LNCaP clone FGC (cell line): ENCODE measurements at regions not wholly inside any gene's neighbourhood (a gene's known extent, or its start where the extent isn't known, plus 50 kb on each side); places are given as distances from the start of the nearest gene placed in this dataset.

Experiments used
- DNase-seq: peaks from one replicate; pipeline ENCODE4 v3.0.0-alpha.2; 2011; ENCODE audit warnings: low read depth
- H3K4me3 ChIP-seq: 2 replicates; pipeline ENCODE4 v1.5.1; 2011; ENCODE audit warnings: mild to moderate bottlenecking, low read depth, low read length, control low read depth
- TF ChIP-seq, protein P1 (sequence below): IDR thresholded peaks from 2 replicates; pipeline ENCODE4 v1.5.1; 2012; ENCODE audit warnings: mild to moderate bottlenecking; ENCODE audit not compliant: control insufficient read depth, insufficient read depth; ENCODE audit errors: extremely low read depth

DNA sequence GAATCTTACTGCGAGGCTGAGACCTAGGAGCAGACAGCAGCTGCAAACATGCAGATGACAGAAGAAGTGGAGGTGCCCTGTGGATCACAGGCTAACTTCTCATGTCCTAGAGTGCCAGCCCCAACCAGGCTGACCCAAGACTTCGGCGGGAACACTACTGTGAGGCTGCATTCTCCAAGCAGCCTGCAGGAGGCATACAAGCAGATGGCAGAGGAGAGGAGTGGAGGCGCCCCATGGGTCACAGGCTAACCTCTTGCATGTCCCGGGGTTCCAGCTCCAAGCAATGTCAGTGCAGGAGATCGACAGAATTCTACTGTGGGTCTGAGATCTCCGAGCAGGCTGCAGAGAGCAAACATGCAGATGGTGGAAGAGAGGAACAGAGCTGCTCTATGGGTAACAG lies 98.1 kb upstream of the ZNF678 start:
- H3K4me3 ChIP-seq = no peak overlapping the region
- DNase-seq = no peak
- TF ChIP-seq, protein P1, sequence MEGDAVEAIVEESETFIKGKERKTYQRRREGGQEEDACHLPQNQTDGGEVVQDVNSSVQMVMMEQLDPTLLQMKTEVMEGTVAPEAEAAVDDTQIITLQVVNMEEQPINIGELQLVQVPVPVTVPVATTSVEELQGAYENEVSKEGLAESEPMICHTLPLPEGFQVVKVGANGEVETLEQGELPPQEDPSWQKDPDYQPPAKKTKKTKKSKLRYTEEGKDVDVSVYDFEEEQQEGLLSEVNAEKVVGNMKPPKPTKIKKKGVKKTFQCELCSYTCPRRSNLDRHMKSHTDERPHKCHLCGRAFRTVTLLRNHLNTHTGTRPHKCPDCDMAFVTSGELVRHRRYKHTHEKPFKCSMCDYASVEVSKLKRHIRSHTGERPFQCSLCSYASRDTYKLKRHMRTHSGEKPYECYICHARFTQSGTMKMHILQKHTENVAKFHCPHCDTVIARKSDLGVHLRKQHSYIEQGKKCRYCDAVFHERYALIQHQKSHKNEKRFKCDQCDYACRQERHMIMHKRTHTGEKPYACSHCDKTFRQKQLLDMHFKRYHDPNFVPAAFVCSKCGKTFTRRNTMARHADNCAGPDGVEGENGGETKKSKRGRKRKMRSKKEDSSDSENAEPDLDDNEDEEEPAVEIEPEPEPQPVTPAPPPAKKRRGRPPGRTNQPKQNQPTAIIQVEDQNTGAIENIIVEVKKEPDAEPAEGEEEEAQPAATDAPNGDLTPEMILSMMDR = no peak

GRCh38 chr1:227459977-227460376 lies 103.4 kb upstream of the ZNF678 start:
- no peak for DNase-seq
- no peak overlapping the region for H3K4me3 ChIP-seq
- TF ChIP-seq, protein P1 = no peak

GRCh38 chr1:227459326-227459841 lies 104.0 kb upstream of the ZNF678 start:
- TF ChIP-seq, protein P1 = no peak
- H3K4me3 ChIP-seq = no peak overlapping the region
- no peak for DNase-seq

GRCh38 chr1:227454686-227455085 lies 108.7 kb upstream of the ZNF678 start:
- H3K4me3 ChIP-seq = no peak overlapping the region
- TF ChIP-seq, protein P1 = no peak
- DNase-seq = no peak

DNA sequence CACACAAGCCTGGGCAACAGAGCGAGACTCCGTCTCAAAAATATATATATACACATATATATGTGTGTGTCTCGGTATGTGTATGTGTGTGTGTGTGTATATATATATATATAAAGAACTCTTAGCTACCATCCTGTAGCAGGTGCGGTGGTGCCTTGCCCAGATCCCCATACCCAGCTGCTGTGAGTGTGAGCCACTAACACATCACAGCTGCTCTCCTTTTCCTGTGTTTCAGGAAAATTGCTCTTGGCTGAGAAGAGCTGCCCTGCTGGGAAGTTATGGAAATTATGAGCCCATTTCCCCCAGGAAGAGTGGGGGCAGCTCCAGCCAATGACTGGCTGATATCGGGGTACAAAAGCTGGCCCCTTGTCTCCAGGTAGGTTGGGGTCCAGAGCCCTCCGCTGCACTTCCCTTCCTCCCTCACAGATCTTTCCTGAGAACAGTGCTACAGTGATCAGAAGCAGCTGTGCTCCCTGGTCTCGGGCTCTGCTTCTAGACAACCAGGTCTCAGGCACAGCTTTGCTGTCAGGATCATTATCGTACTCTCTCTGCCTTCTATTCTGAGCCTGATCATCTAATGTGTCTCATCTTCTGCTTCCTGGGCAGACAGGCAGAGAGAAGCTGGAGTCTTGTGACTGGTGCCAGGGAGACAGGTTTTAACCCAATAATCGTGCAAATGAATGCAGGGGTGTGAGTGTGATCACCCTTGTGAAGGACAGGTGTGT lies 109.6 kb upstream of the ZNF678 start:
- TF ChIP-seq, protein P1 = no peak
- no peak overlapping the region for H3K4me3 ChIP-seq
- no peak for DNase-seq

GRCh38 chr1:227451954-227452353 lies 111.4 kb upstream of the ZNF678 start:
- DNase-seq = no peak
- no peak overlapping the region for H3K4me3 ChIP-seq
- TF ChIP-seq, protein P1 = no peak

DNA sequence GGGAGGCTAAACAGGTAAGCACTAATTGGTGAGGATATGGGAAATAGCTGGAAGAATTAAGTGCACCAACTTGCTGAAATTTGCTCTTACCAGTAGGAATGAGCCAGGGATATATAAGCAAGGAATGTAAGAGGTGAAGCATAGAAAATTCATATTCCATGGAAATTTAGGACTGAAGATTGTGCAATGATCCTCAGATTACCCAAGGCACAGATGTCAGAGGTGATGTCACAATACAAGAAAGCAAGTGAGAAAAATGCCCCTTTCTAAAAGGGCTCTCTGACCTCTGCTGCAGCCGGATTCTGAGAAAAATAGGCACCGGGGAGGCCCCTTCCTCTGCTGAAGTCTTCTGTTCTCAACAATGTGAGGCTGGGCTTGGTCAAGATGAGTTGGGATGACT lies 112.3 kb upstream of the ZNF678 start:
- TF ChIP-seq, protein P1 = no peak

More for the DNA sequence above, 112.3 kb upstream of the ZNF678 start:
- H3K4me3 ChIP-seq = no peak overlapping the region
- no peak for DNase-seq
